HepG2 (cell line): ENCODE measurements at regions not wholly inside any gene's neighbourhood (a gene's known extent, or its start where the extent isn't known, plus 50 kb on each side); places are given as distances from the start of the nearest gene placed in this dataset.

Experiments
- ATAC-seq: fragments of 200-7000 bp; cut with Tn5 transposase; 3 replicates; pipeline ENCODE4 v1.9.1; 2020; ENCODE audit warnings: mild to moderate bottlenecking, moderate library complexity
- BruUV-seq: library from RNA; stranded (reverse); fragments of 400-500 nt; replicated peaks from 2 replicates; lab custom pipeline; 2021; lab: Mats Ljungman, UMichigan
- CTCF ChIA-PET: fragments of 300-600 bp; formaldehyde crosslinking; extraction: SDS; loops from one replicate; lab custom pipeline; 2021; ENCODE audit warnings: low total read pairs, inconsistent platforms, low intra/inter-chr PET ratio; lab: Yijun Ruan, JAX
- POLR2A ChIA-PET: fragments of 350-600 bp; sonication (Branson Sonifier 250); formaldehyde crosslinking; loops from one replicate; lab custom pipeline; 2020; ENCODE audit warnings: antibody characterized with exemption, inconsistent platforms; lab: Yijun Ruan, JAX
- DNase-seq: peaks from one replicate; pipeline ENCODE4 v3.0.0-alpha.2; 2015; ENCODE audit warnings: low spot score
- FAIRE-seq: peaks from 3 replicates; lab custom pipeline; 2011; peaks lifted over from hg19 to GRCh38; lab: Jason Lieb, UNC
- H2AFZ ChIP-seq: one replicate; pipeline ENCODE4 v1.6.1; 2011; ENCODE audit warnings: low read length, inconsistent platforms
- H3K27ac ChIP-seq: fragments of 300-600 bp; 3 replicates; pipeline ENCODE4 v1.8.0; 2011; ENCODE audit warnings: mixed run types, mild to moderate bottlenecking, mixed read lengths, low read length, inconsistent platforms; ENCODE audit not compliant: insufficient read depth; ENCODE audit errors: extremely low read length
- H3K27me3 ChIP-seq, 2 experiments: fragments of 200-600 bp in 1 of 2; 2 replicates in 1 of 2; 3 replicates in 1 of 2; pipeline versions ENCODE4 v1.6.0 to v1.8.0; 2011; ENCODE audit warnings: low read length in 2 of 2, mild to moderate bottlenecking in 2 of 2, moderate library complexity in 2 of 2, inconsistent platforms in 1 of 2; ENCODE audit not compliant: insufficient read depth in 2 of 2, control insufficient read depth in 1 of 2
- H3K36me3 ChIP-seq, 2 experiments: fragments of 200-600 bp in 1 of 2; replicated peaks in 1 of 2; 2 replicates in 1 of 2; 3 replicates in 1 of 2; pipeline versions ENCODE4 v1.5.1 to v1.8.0; 2011; ENCODE audit warnings: low read length in 2 of 2, inconsistent platforms in 1 of 2; ENCODE audit not compliant: insufficient read depth in 2 of 2, control insufficient read depth in 1 of 2
- H3K4me1 ChIP-seq: 2 replicates; pipeline ENCODE4 v1.5.1; 2012; ENCODE audit warnings: low read length, inconsistent platforms; ENCODE audit not compliant: insufficient read depth
- H3K4me2 ChIP-seq: 2 replicates; pipeline ENCODE4 v1.6.0; 2011; ENCODE audit warnings: low read depth, low read length, inconsistent platforms
- H3K4me3 ChIP-seq, 3 experiments: fragments of 200-600 bp in 1 of 3; sonication (generic), shearing (Covaris generic) in 1 of 3; replicated peaks in 1 of 3; 2 replicates each; pipeline ENCODE4 v1.5.1; 2011 to 2016; ENCODE audit warnings: low read length in 3 of 3, inconsistent platforms in 2 of 3, low read depth in 2 of 3, mild to moderate bottlenecking in 2 of 3, control low read depth in 1 of 3, mixed read lengths in 1 of 3; ENCODE audit not compliant: insufficient read depth in 1 of 3
- H3K79me2 ChIP-seq: one replicate; pipeline ENCODE4 v1.6.1; 2011; ENCODE audit warnings: low read length, inconsistent platforms; ENCODE audit not compliant: insufficient read depth
- H3K9ac ChIP-seq: 2 replicates; pipeline ENCODE4 v1.6.0; 2011; ENCODE audit warnings: mild to moderate bottlenecking, low read depth, low read length, inconsistent platforms; ENCODE audit not compliant: insufficient read depth
- H3K9me3 ChIP-seq: 2 replicates; pipeline ENCODE4 v1.5.1; 2012; ENCODE audit warnings: mild to moderate bottlenecking, low read length
- H4K20me1 ChIP-seq: 2 replicates; pipeline ENCODE4 v1.6.0; 2011; ENCODE audit warnings: inconsistent platforms, mild to moderate bottlenecking, low read length, moderate library complexity; ENCODE audit not compliant: insufficient read depth
- GABPB1 ChIP-seq: IDR thresholded peaks from 2 replicates; pipeline ENCODE4 v1.6.1; 2016; ENCODE audit warnings: mild to moderate bottlenecking, missing genetic modification reagents, moderate library complexity, missing compliant biosample characterization
- GZF1 ChIP-seq: sonication (generic); formaldehyde crosslinking; IDR thresholded peaks from 2 replicates; pipeline ENCODE4 v1.5.1; 2020; ENCODE audit warnings: mild to moderate bottlenecking, missing genetic modification reagents
- HOXA9 ChIP-seq: sonication (generic); formaldehyde crosslinking; IDR thresholded peaks from 2 replicates; pipeline ENCODE4 v1.8.1; 2022; ENCODE audit warnings: missing genetic modification reagents, mild to moderate bottlenecking, moderate library complexity, borderline replicate concordance
- NFYB ChIP-seq: sonication (generic); formaldehyde crosslinking; IDR thresholded peaks from 2 replicates; pipeline ENCODE4 v1.4.0; 2020; ENCODE audit warnings: missing genetic modification reagents
- NONO ChIP-seq, 2 experiments: fragments of 450-650 bp in 1 of 2; sonication (generic) in 1 of 2; formaldehyde crosslinking in 1 of 2; IDR thresholded peaks in 1 of 2; conservative IDR thresholded peaks in 1 of 2; 2 replicates each; pipeline versions ENCODE4 v1.6.1 to v1.8.0; 2017 to 2022; ENCODE audit warnings: mild to moderate bottlenecking in 1 of 2, missing genetic modification reagents in 1 of 2, moderate library complexity in 1 of 2
- NRL ChIP-seq: sonication (generic); formaldehyde crosslinking; IDR thresholded peaks from 2 replicates; pipeline ENCODE4 v1.5.0; 2020; ENCODE audit warnings: missing genetic modification reagents, mild to moderate bottlenecking, moderate library complexity, borderline replicate concordance
- YEATS2 ChIP-seq: sonication (generic); formaldehyde crosslinking; IDR thresholded peaks from 2 replicates; pipeline ENCODE4 v1.4.0; 2020; ENCODE audit warnings: missing genetic modification reagents, borderline replicate concordance
- ZNF160 ChIP-seq: sonication (generic); formaldehyde crosslinking; IDR thresholded peaks from 2 replicates; pipeline ENCODE4 v1.8.0; 2022; ENCODE audit warnings: mild to moderate bottlenecking, inconsistent platforms, missing genetic modification reagents
- ZNF180 ChIP-seq: sonication (generic); formaldehyde crosslinking; IDR thresholded peaks from 2 replicates; pipeline ENCODE4 v1.4.0; 2020; ENCODE audit warnings: low read depth, missing genetic modification reagents, borderline replicate concordance
- ZNF678 ChIP-seq: sonication (generic); formaldehyde crosslinking; IDR thresholded peaks from 2 replicates; pipeline ENCODE4 v1.4.0; 2020; ENCODE audit warnings: mild to moderate bottlenecking, missing genetic modification reagents
- WGBS: methylation state at CpG from one replicate; pipeline ENCODE4 v1.1.6; 2017; ENCODE audit warnings: low lambda C conversion rate; 5-methylcytosine and 5-hydroxymethylcytosine counted together
- in situ Hi-C: cut with HindIII; loops from 2 replicates; pipeline ENCODE4 v1.10.0; 2017; ENCODE audit warnings: low pct_unique_long_range_greater_than_20kb; ENCODE audit not compliant: extremely low pct_ligation_motif_present
- intact Hi-C: fragments of 100-400 bp; cut with micrococcal nuclease; formaldehyde crosslinking; loops from one replicate; pipeline ENCODE4 v1.10.0; 2022; ENCODE audit not compliant: unreplicated experiment
- TF ChIP-seq, protein P1 (sequence below): sonication (generic); formaldehyde crosslinking; IDR thresholded peaks from 2 replicates; pipeline ENCODE4 v1.5.0; 2020; ENCODE audit warnings: missing genetic modification reagents
- TF ChIP-seq, protein P2 (sequence below): sonication (generic); formaldehyde crosslinking; IDR thresholded peaks from 2 replicates; pipeline ENCODE4 v1.9.0; 2021; ENCODE audit warnings: missing genetic modification reagents, borderline replicate concordance

DNA sequence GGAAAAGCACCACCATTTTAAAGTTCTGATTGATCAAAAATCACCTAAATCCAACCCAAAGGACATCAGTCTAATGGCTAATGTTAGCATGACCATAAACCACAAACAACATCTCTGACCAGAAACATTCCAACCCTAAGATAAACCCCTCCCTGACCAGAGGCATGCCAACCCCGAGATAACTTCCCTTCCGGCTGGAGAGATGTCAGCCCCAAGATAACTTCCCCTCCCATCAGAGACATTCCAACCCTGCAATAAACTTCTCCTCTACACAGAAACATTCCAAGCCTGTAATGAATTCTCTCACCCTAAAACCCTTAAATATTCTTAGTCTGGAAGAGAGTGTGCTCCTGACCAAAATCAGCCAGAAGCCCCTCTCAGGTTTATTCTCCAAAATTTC lies 364.3 kb downstream of the KCNN2 start:
- peaks cover 75% of the 10 kb centered on the region for H3K9me3 ChIP-seq
- H3K36me3 ChIP-seq: no peaks in the 10 kb centered on the region
- no peaks in the 10 kb centered on the region for H4K20me1 ChIP-seq
- no peak overlapping the region for H3K27ac ChIP-seq
- TF ChIP-seq, protein P1, sequence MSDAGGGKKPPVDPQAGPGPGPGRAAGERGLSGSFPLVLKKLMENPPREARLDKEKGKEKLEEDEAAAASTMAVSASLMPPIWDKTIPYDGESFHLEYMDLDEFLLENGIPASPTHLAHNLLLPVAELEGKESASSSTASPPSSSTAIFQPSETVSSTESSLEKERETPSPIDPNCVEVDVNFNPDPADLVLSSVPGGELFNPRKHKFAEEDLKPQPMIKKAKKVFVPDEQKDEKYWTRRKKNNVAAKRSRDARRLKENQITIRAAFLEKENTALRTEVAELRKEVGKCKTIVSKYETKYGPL (CRISPR knock-in tag): no peak
- TF ChIP-seq ZNF678 (CRISPR knock-in tag) (no peak), NRL (CRISPR knock-in tag) (no peak), HOXA9 (no peak), ZNF180 (CRISPR knock-in tag) (no peak), NONO (IDR thresholded peaks at IDR 0.05) (no peak), NONO (CRISPR knock-in tag; conservative IDR thresholded peaks at IDR 0.05) (no peak), NFYB (no peak), YEATS2 (CRISPR knock-in tag) (no peak), ZNF160 (no peak), GABPB1 (no peak), GZF1 (CRISPR knock-in tag) (no peak)
- TF ChIP-seq, protein P2, sequence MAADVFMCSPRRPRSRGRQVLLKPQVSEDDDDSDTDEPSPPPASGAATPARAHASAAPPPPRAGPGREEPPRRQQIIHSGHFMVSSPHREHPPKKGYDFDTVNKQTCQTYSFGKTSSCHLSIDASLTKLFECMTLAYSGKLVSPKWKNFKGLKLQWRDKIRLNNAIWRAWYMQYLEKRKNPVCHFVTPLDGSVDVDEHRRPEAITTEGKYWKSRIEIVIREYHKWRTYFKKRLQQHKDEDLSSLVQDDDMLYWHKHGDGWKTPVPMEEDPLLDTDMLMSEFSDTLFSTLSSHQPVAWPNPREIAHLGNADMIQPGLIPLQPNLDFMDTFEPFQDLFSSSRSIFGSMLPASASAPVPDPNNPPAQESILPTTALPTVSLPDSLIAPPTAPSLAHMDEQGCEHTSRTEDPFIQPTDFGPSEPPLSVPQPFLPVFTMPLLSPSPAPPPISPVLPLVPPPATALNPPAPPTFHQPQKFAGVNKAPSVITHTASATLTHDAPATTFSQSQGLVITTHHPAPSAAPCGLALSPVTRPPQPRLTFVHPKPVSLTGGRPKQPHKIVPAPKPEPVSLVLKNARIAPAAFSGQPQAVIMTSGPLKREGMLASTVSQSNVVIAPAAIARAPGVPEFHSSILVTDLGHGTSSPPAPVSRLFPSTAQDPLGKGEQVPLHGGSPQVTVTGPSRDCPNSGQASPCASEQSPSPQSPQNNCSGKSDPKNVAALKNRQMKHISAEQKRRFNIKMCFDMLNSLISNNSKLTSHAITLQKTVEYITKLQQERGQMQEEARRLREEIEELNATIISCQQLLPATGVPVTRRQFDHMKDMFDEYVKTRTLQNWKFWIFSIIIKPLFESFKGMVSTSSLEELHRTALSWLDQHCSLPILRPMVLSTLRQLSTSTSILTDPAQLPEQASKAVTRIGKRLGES (CRISPR knock-in tag): no peak
- ChIA-PET POLR2A (no interaction called here), CTCF (no interaction called here)
- H3K79me2 ChIP-seq: no peaks in the 10 kb centered on the region
- no peak overlapping the region for H2AFZ ChIP-seq
- H3K4me2 ChIP-seq: no peak overlapping the region
- ATAC-seq (no peak), FAIRE-seq (no peak), DNase-seq (no peak)
- whole genome bisulfite sequencing: 13% methylated on average over 2 of the region's 2 CpGs
- H3K4me1 ChIP-seq: no peaks in the 10 kb centered on the region
- no peaks in the 10 kb centered on the region for H3K27me3 ChIP-seq
- BruUV-seq: no TSS peak
- intact Hi-C loops (no loop called here), in situ Hi-C loops (no loop called here)
- H3K4me3 ChIP-seq: no peak overlapping the region
- no peak overlapping the region for H3K9ac ChIP-seq
